Thoracic aorta (tissue), 2 donors: ENCODE measurements at regions not wholly inside any gene's neighbourhood (a gene's known extent, or its start where the extent isn't known, plus 50 kb on each side); places are given as distances from the start of the nearest gene placed in this dataset.
"Not testable (repeated sequence)": the region's sequence is repeated elsewhere in the genome, so short reads cannot be mapped to it uniquely, and the experiment has no call there.

Experiments used
- ATAC-seq: fragments of 150-250 bp; one replicate; pipeline ENCODE4 v1.8.0; 2017; ENCODE audit warnings: low read depth; ENCODE audit not compliant: insufficient number of reproducible peaks, low FRiP score
- DNase-seq: peaks from one replicate; pipeline ENCODE4 v3.0.0-alpha.2; 2020; ENCODE audit warnings: low spot score
- H3K27ac ChIP-seq, 2 donors: fragments of 200-600 bp; sonication (generic); 1 replicate in 1 of 2; 2 replicates in 1 of 2; pipeline ENCODE4 v1.5.1; 2016; ENCODE audit warnings: mild to moderate bottlenecking in 2 of 2, moderate library complexity in 2 of 2
- H3K27me3 ChIP-seq: fragments of 200-600 bp; sonication (generic); replicated peaks from 2 replicates; pipeline ENCODE4 v1.6.0; 2016; ENCODE audit warnings: mild to moderate bottlenecking; ENCODE audit not compliant: insufficient read depth
- H3K36me3 ChIP-seq: fragments of 200-600 bp; sonication (generic); one replicate; pipeline ENCODE4 v1.5.1; 2016
- H3K4me1 ChIP-seq, 2 donors: fragments of 200-600 bp; sonication (generic); 1 replicate in 1 of 2; 2 replicates in 1 of 2; pipeline versions ENCODE4 v1.5.1 to v1.6.0; 2016; ENCODE audit warnings: low read depth in 2 of 2, mild to moderate bottlenecking in 1 of 2; ENCODE audit not compliant: control insufficient read depth in 1 of 2
- H3K4me3 ChIP-seq: fragments of 200-600 bp; sonication (generic); 2 replicates; pipeline ENCODE4 v1.5.1; 2016; ENCODE audit warnings: mild to moderate bottlenecking
- H3K9me3 ChIP-seq: fragments of 200-600 bp; sonication (generic); 2 replicates; pipeline ENCODE4 v1.5.1; 2016
- CTCF ChIP-seq: fragments of 200-600 bp; sonication (generic); IDR thresholded peaks from one replicate; pipeline ENCODE4 v1.5.1; 2019; ENCODE audit warnings: antibody characterized with exemption

DNA sequence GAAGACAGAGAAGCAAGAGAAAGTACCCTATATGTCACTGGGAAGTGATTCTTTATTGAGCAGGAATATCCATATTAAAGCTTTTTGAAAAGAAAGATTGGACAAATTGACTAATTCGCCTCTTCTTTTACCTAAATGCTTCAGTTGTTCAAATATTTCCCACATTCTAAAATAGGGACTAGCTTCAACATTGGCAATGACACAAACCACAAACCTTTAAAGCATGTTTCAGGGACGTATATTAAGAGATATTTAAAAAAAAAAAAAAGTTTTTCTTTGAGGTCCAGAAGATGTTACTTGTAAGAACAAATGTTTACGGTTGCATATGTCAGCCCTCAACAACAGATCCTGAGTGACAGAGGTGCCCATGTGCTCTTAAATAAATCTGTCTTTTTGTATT is 235.0 kb upstream of the NFIA start:
- no peaks in the 10 kb centered on the region for H3K27me3 ChIP-seq
- DNase-seq (no peak), ATAC-seq (no peak)
- H3K4me3 ChIP-seq, result no peak overlapping the region
- H3K9me3 ChIP-seq, result peaks cover 4% of the 10 kb centered on the region
- no peak overlapping the region for H3K27ac ChIP-seq
- H3K4me1 ChIP-seq, result no peaks in the 10 kb centered on the region
- no peak for TF ChIP-seq CTCF
- no peaks in the 10 kb centered on the region for H3K36me3 ChIP-seq

- H3K27ac ChIP-seq, H3K4me1 ChIP-seq, DNase-seq, H3K4me3 ChIP-seq, H3K36me3 ChIP-seq, H3K9me3 ChIP-seq, H3K27me3 ChIP-seq, ATAC-seq: not testable (repeated sequence)
Observed at GRCh38 chr1:60845659-60846058, 236.7 kb upstream of the NFIA start.

- H3K4me3 ChIP-seq, result no peak overlapping the region
- H3K9me3 ChIP-seq, result no peaks in the 10 kb centered on the region
- ATAC-seq (no peak), DNase-seq (no peak)
- no peaks in the 10 kb centered on the region for H3K4me1 ChIP-seq
- H3K27me3 ChIP-seq, result no peaks in the 10 kb centered on the region
- no peak overlapping the region for H3K27ac ChIP-seq
- no peaks in the 10 kb centered on the region for H3K36me3 ChIP-seq
- TF ChIP-seq CTCF, result no peak
Observed at GRCh38 chr1:60842304-60842703, 240.1 kb upstream of the NFIA start.

DNA sequence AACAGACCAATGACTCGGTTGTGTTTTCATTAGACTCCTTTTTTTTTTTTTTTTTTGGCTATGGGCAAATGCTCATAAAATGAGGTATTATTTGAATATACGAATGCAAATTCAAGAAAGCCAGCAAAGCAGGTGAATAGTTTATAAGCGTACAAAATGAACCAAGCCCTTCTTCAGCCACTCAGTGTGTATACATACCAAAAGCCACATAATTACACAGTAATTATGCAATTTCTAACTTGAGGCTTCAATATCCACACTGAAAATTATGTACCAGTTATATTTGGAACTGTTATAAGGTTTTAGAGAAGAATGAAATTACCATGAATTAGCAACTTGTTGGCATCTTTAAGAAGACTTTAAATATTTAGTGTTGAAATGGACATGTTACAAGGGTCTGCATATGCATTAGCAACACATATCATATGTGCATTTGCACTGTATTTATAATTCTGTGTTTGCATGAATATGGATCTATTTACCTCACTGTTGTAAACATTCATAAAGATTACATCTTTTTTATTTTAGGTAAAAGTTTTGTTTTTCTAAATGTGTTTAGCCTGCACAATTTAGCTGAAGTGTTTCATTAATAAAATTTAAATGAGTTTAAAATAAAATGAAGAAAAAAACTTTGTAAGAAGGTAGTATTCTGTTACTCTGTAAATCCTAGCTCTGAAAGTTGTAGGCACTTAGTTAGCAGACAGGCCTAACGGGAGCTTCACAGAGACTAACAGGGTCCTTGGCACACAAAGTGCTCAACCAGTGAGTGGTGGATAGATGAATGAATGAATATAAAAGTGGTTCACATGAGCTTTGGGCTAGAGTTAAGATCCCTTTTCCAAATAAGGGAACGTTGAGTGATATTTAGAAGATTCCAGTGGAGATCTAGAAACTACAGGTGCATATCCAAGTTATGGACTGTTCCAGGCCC is 241.0 kb upstream of the NFIA start:
- H3K27me3 ChIP-seq, result no peaks in the 10 kb centered on the region
- no peak for TF ChIP-seq CTCF
- no peak overlapping the region for H3K4me3 ChIP-seq
- no peak overlapping the region for H3K27ac ChIP-seq
- no peaks in the 10 kb centered on the region for H3K4me1 ChIP-seq
- no peaks in the 10 kb centered on the region for H3K36me3 ChIP-seq
- H3K9me3 ChIP-seq, result no peaks in the 10 kb centered on the region
- DNase-seq, result no peak
- ATAC-seq, result no peak

- DNase-seq, result not testable (repeated sequence)
Observed at GRCh38 chr1:60840476-60840875, 241.9 kb upstream of the NFIA start.

DNA sequence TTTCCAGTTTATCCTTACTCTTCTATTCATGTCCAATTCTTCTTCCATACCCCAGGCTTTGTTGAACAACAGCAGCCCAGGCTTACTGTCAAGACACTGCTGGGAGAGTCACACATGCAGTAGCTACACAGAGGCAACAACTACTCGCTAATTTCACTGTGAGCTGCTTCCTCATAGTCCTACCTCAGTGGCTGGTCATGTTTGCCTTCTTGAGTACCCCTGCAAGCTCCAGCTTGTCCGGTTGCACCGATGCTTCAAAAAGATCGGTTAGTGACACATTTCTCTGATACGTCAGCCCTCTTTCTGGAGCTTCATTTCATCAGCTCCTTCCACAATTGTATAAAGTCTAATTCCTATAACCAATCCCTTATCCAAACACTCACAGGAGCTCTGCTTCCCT is 246.7 kb upstream of the NFIA start:
- Histone ChIP-seq H3K27me3 (no peaks in the 10 kb centered on the region), H3K4me3 (no peak overlapping the region), H3K9me3 (no peaks in the 10 kb centered on the region), H3K36me3 (no peaks in the 10 kb centered on the region), H3K27ac (no peak overlapping the region), H3K4me1 (no peaks in the 10 kb centered on the region)
- DNase-seq, result no peak
- no peak for TF ChIP-seq CTCF
- ATAC-seq, result no peak

More at GRCh38 chr1:60840476-60840875, 241.9 kb upstream of the NFIA start:
- H3K27me3 ChIP-seq, H3K27ac ChIP-seq, H3K4me3 ChIP-seq, H3K4me1 ChIP-seq, H3K36me3 ChIP-seq, H3K9me3 ChIP-seq, ATAC-seq: not testable (repeated sequence)
